Transverse colon (tissue), 4 donors: ENCODE measurements at regions not wholly inside any gene's neighbourhood (a gene's known extent, or its start where the extent isn't known, plus 50 kb on each side); places are given as distances from the start of the nearest gene placed in this dataset.

Experiments used
- CTCF ChIP-seq, 5 experiments: fragments of 200-600 bp in 3 of 5; fragments of 450-650 bp in 2 of 5; sonication (generic) in 3 of 5; IDR thresholded peaks; 1 replicate in 2 of 5; 2 replicates in 3 of 5; pipeline ENCODE4 v1.5.1; 2016 to 2017; ENCODE audit warnings: antibody characterized with exemption in 5 of 5, inconsistent platforms in 3 of 5, mild to moderate bottlenecking in 2 of 5, moderate library complexity in 1 of 5
- POLR2A ChIP-seq: fragments of 450-650 bp; IDR thresholded peaks from one replicate; pipeline ENCODE4 v1.6.1; 2016; ENCODE audit warnings: antibody characterized with exemption, mild to moderate bottlenecking, moderate library complexity
- POLR2AphosphoS5 ChIP-seq, 3 donors: sonication (generic); formaldehyde crosslinking; IDR thresholded peaks; one replicate each; pipeline ENCODE4 v1.6.1; 2016; ENCODE audit warnings: antibody characterized with exemption in 3 of 3

- TF ChIP-seq POLR2A (no peak), CTCF (IDR thresholded peaks at IDR 0.05) (no peak), POLR2AphosphoS5 (IDR thresholded peaks at IDR 0.05) (no peak)
Measured at GRCh38 chr12:127170226-127171180, 1096.5 kb upstream of the TMEM132C start.
